ENCODE measurements at regions not wholly inside any gene's neighbourhood (a gene's known extent, or its start where the extent isn't known, plus 50 kb on each side); places are given as distances from the start of the nearest gene placed in this dataset.

DNA sequence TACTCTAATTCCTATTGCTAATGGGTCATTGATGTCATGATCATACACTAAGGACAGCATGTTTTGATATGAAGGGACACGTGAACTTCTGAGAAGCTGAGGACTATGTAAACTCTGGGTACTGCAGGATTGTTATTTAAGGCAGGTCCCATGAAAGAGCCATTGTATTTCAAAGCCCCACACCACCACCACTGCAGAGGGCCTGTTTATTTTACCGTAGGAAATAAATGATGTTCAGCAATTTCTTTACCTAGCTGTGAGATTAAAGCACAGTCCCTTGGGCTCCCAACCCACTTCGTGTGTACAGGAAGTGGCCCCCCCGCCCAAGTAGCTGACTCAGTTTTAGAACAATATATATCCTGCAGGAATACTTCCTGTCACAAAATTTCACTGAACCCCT is 89.8 kb upstream of the ACSL4 start:
- TF ChIP-seq, protein P1, sequence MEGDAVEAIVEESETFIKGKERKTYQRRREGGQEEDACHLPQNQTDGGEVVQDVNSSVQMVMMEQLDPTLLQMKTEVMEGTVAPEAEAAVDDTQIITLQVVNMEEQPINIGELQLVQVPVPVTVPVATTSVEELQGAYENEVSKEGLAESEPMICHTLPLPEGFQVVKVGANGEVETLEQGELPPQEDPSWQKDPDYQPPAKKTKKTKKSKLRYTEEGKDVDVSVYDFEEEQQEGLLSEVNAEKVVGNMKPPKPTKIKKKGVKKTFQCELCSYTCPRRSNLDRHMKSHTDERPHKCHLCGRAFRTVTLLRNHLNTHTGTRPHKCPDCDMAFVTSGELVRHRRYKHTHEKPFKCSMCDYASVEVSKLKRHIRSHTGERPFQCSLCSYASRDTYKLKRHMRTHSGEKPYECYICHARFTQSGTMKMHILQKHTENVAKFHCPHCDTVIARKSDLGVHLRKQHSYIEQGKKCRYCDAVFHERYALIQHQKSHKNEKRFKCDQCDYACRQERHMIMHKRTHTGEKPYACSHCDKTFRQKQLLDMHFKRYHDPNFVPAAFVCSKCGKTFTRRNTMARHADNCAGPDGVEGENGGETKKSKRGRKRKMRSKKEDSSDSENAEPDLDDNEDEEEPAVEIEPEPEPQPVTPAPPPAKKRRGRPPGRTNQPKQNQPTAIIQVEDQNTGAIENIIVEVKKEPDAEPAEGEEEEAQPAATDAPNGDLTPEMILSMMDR (IDR thresholded peaks at IDR 0.05; ENCODE audit: poor library complexity, severe bottlenecking) = no peak
- peak overlapping the region; percentile 48 for H3K27ac ChIP-seq (ENCODE audit: poor library complexity, severe bottlenecking)
- no peaks in the 10 kb centered on the region for H3K36me3 ChIP-seq (ENCODE audit: low read depth)
- no peaks in the 10 kb centered on the region for H3K27me3 ChIP-seq (ENCODE audit: insufficient read depth, poor library complexity, severe bottlenecking)
- DNase-seq (ENCODE audit: low spot score) = no peak
- H3K4me3 ChIP-seq (ENCODE audit: severe bottlenecking) = no peak overlapping the region
- ATAC-seq (ENCODE audit: low read depth) = peak; percentile 63; the same call in 2 of the 3 replicates
- H3K9me3 ChIP-seq (ENCODE audit: severe bottlenecking) = no peaks in the 10 kb centered on the region
- peaks cover 13% of the 10 kb centered on the region for H3K4me1 ChIP-seq (ENCODE audit: insufficient read depth, poor library complexity, severe bottlenecking)

DNA sequence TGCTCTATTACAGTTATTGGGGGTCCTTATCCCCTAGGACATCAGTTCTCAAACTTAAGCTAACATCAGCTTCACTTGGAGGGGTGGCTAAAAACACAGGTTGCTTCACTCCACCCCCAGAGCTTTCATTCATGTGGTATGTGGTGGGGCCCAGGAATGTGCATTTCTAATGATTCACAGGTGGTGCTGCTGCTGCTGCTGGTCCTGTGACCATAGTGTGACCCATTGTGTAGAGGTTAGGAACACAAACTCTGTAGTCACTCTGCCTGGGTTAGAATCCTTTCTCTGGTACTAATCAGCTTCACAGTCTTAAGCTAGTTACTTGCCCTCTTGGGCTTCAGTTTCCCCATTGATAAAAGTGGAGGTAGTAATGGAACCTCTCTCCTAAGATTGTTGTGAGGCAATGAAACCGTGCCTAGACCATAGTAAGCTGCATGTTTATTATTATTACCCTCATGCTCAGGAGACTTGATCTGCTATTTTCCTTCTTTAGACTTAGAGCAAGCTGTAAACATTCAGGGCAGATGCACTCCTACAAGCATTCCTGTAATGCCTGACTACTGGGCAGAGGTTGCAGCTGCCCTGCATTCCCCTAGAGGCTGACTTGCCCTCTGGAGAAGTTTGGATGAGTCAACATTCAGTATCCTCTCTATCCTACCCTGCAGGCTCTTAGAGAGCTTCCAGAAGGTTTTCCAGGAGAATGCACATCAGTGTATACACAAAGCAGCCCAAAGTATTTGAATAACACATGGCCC is 94.1 kb upstream of the ACSL4 start:
- Histone ChIP-seq H3K27ac (ENCODE audit: poor library complexity, severe bottlenecking) (no peak overlapping the region), H3K36me3 (ENCODE audit: low read depth) (no peaks in the 10 kb centered on the region), H3K27me3 (ENCODE audit: insufficient read depth, poor library complexity, severe bottlenecking) (no peaks in the 10 kb centered on the region), H3K4me3 (ENCODE audit: severe bottlenecking) (no peak overlapping the region), H3K4me1 (ENCODE audit: insufficient read depth, poor library complexity, severe bottlenecking) (peaks cover 13% of the 10 kb centered on the region), H3K9me3 (ENCODE audit: severe bottlenecking) (no peaks in the 10 kb centered on the region)
- no peak for DNase-seq (ENCODE audit: low spot score)
- ATAC-seq (ENCODE audit: low read depth) = peak; percentile 98
- TF ChIP-seq, protein P1 (IDR thresholded peaks at IDR 0.05; ENCODE audit: poor library complexity, severe bottlenecking) = no peak

DNA sequence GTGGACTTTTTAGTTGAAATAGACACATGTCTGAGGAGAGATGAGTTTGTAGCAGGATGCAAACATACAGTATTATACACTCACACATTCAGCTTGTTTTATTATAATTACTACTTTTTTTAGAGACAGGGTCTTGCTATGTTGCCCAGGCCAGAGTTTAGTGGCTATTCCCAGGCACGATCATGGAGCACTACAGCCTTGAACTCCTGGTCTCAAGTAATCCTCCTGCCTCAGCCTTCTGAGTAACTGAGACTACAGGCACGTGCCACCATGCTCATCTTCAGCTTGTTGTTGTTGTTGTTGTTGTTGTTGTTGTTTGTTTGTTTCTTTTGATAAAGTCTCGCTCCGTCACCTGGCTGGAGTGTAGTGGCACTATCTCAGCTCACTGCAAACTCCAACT is 94.7 kb upstream of the ACSL4 start:
- TF ChIP-seq, protein P1 (IDR thresholded peaks at IDR 0.05; ENCODE audit: poor library complexity, severe bottlenecking) = no peak
- Histone ChIP-seq H3K9me3 (ENCODE audit: severe bottlenecking) (no peaks in the 10 kb centered on the region), H3K4me3 (ENCODE audit: severe bottlenecking) (no peak overlapping the region), H3K27ac (ENCODE audit: poor library complexity, severe bottlenecking) (no peak overlapping the region), H3K27me3 (ENCODE audit: insufficient read depth, poor library complexity, severe bottlenecking) (no peaks in the 10 kb centered on the region), H3K4me1 (ENCODE audit: insufficient read depth, poor library complexity, severe bottlenecking) (peaks cover 10% of the 10 kb centered on the region), H3K36me3 (ENCODE audit: low read depth) (no peaks in the 10 kb centered on the region)
- ATAC-seq (ENCODE audit: low read depth) (no peak), DNase-seq (ENCODE audit: low spot score) (no peak)

DNA sequence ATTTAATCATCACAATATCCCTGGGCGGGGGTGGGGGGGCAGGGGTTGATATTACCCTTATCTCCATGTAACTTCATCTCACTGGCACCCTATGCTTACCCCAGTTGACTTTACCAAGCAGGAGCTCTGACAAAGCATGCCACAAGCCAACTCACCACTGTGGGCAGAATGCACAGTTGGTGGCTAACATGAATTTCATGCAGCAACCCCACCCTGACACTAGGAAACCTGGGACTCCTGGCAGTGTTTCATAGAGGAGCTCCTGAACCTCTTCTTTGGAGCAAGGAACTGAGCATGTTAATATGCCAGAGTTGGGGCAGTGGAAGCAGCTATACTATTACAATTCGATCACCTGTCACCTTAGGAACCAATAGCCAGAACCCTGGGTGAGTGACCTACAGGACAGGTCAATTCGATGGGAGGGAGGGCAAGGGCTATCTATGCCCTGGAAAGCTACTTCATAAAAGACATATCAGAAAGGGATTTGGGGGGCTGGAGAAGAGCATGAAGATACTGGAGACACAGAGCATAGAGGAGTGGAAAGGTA is 97.2 kb upstream of the ACSL4 start:
- Histone ChIP-seq H3K36me3 (ENCODE audit: low read depth) (no peaks in the 10 kb centered on the region), H3K27me3 (ENCODE audit: insufficient read depth, poor library complexity, severe bottlenecking) (no peaks in the 10 kb centered on the region), H3K27ac (ENCODE audit: poor library complexity, severe bottlenecking) (no peak overlapping the region), H3K9me3 (ENCODE audit: severe bottlenecking) (no peaks in the 10 kb centered on the region), H3K4me1 (ENCODE audit: insufficient read depth, poor library complexity, severe bottlenecking) (peaks cover 4% of the 10 kb centered on the region), H3K4me3 (ENCODE audit: severe bottlenecking) (no peak overlapping the region)
- TF ChIP-seq, protein P1 (IDR thresholded peaks at IDR 0.05; ENCODE audit: poor library complexity, severe bottlenecking) = no peak
- no peak for ATAC-seq (ENCODE audit: low read depth)
- no peak for DNase-seq (ENCODE audit: low spot score)

DNA sequence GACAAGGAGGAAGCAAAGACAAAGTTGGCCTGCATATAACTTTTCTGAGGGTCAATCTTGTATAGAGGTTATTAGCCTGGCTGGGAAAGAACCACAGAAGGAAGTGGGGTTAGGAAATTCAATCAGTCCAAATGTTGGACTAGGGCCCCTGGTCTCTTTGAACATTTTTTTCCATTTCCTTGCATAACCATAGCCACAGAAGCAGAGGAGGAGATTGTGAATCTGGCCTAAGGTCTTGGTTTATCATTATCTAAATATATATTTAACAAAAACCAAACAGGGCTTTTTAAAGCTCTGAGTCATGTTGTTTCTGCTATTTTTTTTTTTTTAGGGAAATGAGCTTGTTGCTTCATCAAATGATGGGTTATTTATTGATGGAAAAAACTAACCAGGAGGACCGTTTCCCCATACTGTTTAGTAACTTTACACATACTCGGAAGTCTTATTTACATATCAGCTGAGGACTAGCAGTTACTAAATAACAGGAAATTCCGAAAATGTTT is 97.7 kb upstream of the ACSL4 start:
- Histone ChIP-seq H3K27me3 (ENCODE audit: insufficient read depth, poor library complexity, severe bottlenecking) (no peaks in the 10 kb centered on the region), H3K36me3 (ENCODE audit: low read depth) (no peaks in the 10 kb centered on the region), H3K4me3 (ENCODE audit: severe bottlenecking) (no peak overlapping the region), H3K27ac (ENCODE audit: poor library complexity, severe bottlenecking) (no peak overlapping the region), H3K9me3 (ENCODE audit: severe bottlenecking) (no peaks in the 10 kb centered on the region), H3K4me1 (ENCODE audit: insufficient read depth, poor library complexity, severe bottlenecking) (peaks cover 4% of the 10 kb centered on the region)
- TF ChIP-seq, protein P1 (IDR thresholded peaks at IDR 0.05; ENCODE audit: poor library complexity, severe bottlenecking) = no peak
- DNase-seq (ENCODE audit: low spot score) = no peak
- ATAC-seq (ENCODE audit: low read depth) = no peak
